PC-9 (cell line): ENCODE measurements at regions not wholly inside any gene's neighbourhood (a gene's known extent, or its start where the extent isn't known, plus 50 kb on each side); places are given as distances from the start of the nearest gene placed in this dataset.

Experiments used
- BruUV-seq: library from RNA; stranded (reverse); fragments of 400-500 nt; replicated peaks from 2 replicates; lab custom pipeline; 2021; lab: Mats Ljungman, UMichigan
- CTCF ChIA-PET: fragments of 300-600 bp; sonication (Branson Sonifier 250); formaldehyde crosslinking; loops from one replicate; lab custom pipeline; 2022; ENCODE audit warnings: antibody characterized with exemption; lab: Charles Lee
- POLR2A ChIA-PET: fragments of 300-600 bp; sonication (Branson Sonifier 250); formaldehyde crosslinking; loops from one replicate; lab custom pipeline; 2022; ENCODE audit warnings: antibody characterized with exemption; ENCODE audit not compliant: unreplicated experiment; lab: Charles Lee
- DNase-seq, 2 experiments: peaks; one replicate each; pipeline versions ENCODE4 v3.0.0 to v3.0.0-alpha.2; 2015 to 2022; ENCODE audit warnings: mixed read lengths in 1 of 2
- H2AFZ ChIP-seq: fragments of 200-600 bp; sonication (generic); 2 replicates; pipeline ENCODE4 v1.8.1; 2017; ENCODE audit warnings: antibody characterized with exemption
- H3F3A ChIP-seq: fragments of 200-600 bp; sonication (generic); 2 replicates; pipeline ENCODE4 v1.8.1; 2017; ENCODE audit warnings: antibody characterized with exemption, mild to moderate bottlenecking, low read depth; ENCODE audit not compliant: insufficient read depth
- H3K27ac ChIP-seq: fragments of 200-600 bp; sonication (generic); 2 replicates; pipeline ENCODE4 v1.6.1; 2016; ENCODE audit warnings: mixed run types
- H3K27me3 ChIP-seq: fragments of 200-600 bp; sonication (generic); 2 replicates; pipeline ENCODE4 v1.6.1; 2016; ENCODE audit warnings: low read depth, mixed run types; ENCODE audit not compliant: insufficient read depth
- H3K36me3 ChIP-seq: fragments of 200-600 bp; sonication (generic); 2 replicates; pipeline ENCODE4 v1.6.1; 2016; ENCODE audit warnings: low read depth, mixed run types
- H3K4me1 ChIP-seq: fragments of 200-600 bp; sonication (generic); replicated peaks from 2 replicates; pipeline ENCODE4 v1.6.1; 2016; ENCODE audit warnings: mixed run types; ENCODE audit not compliant: insufficient read depth
- H3K4me2 ChIP-seq: fragments of 200-600 bp; sonication (generic); 2 replicates; pipeline ENCODE4 v1.6.1; 2017; ENCODE audit warnings: mixed run types
- H3K4me3 ChIP-seq: fragments of 200-600 bp; sonication (generic); 2 replicates; pipeline ENCODE4 v1.6.1; 2016; ENCODE audit warnings: mixed run types
- H3K79me2 ChIP-seq: fragments of 200-600 bp; sonication (generic); 2 replicates; pipeline ENCODE4 v1.6.1; 2017; ENCODE audit warnings: low read depth, mixed run types
- H3K9me2 ChIP-seq: fragments of 200-600 bp; sonication (generic); 2 replicates; pipeline ENCODE4 v1.8.1; 2017; ENCODE audit warnings: mild to moderate bottlenecking; ENCODE audit not compliant: insufficient read depth
- H3K9me3 ChIP-seq: fragments of 200-600 bp; sonication (generic); 2 replicates; pipeline ENCODE4 v1.8.1; 2016; ENCODE audit warnings: low read depth; ENCODE audit not compliant: insufficient read depth
- H4K20me1 ChIP-seq: fragments of 200-600 bp; sonication (generic); 2 replicates; pipeline ENCODE4 v1.8.1; 2017; ENCODE audit not compliant: insufficient read depth
- EZH2 ChIP-seq: fragments of 200-600 bp; sonication (generic); IDR thresholded peaks from 2 replicates; pipeline ENCODE4 v1.8.0; 2017; ENCODE audit warnings: antibody characterized with exemption, low read depth
- intact Hi-C: fragments of 100-400 bp; cut with micrococcal nuclease; formaldehyde crosslinking; loops from one replicate; pipeline ENCODE4 v1.10.0; 2022; ENCODE audit not compliant: unreplicated experiment
- TF ChIP-seq, protein P1 (sequence below): fragments of 200-600 bp; sonication (generic); conservative IDR thresholded peaks from 2 replicates; pipeline ENCODE4 v1.6.1; 2017; ENCODE audit warnings: mixed run types, antibody characterized with exemption, mild to moderate bottlenecking, moderate library complexity

DNA sequence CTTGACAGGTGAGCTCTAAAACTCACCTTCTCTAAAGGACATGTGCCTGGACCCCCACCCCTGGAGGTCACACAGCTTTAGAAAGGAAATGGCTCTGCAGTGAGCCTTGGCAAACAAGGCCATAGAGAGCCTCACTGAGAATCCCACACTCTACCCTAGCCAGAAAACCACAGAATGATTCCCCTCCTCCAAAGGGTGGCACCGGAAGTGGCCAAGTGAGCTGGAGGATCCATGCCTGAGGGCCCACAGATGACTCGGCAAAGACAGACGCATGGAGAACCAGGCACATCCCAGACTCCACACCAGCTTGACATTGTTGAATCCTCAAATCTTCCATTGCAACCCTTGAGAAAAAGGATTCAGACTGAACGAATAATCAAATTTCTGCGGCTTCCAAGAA, 54.2 kb upstream of the PTHLH start:
- no TSS peak for BruUV-seq
- DNase-seq = peak in 1 of 2 experiments; percentile 43
- no peak for TF ChIP-seq EZH2
- TF ChIP-seq, protein P1, sequence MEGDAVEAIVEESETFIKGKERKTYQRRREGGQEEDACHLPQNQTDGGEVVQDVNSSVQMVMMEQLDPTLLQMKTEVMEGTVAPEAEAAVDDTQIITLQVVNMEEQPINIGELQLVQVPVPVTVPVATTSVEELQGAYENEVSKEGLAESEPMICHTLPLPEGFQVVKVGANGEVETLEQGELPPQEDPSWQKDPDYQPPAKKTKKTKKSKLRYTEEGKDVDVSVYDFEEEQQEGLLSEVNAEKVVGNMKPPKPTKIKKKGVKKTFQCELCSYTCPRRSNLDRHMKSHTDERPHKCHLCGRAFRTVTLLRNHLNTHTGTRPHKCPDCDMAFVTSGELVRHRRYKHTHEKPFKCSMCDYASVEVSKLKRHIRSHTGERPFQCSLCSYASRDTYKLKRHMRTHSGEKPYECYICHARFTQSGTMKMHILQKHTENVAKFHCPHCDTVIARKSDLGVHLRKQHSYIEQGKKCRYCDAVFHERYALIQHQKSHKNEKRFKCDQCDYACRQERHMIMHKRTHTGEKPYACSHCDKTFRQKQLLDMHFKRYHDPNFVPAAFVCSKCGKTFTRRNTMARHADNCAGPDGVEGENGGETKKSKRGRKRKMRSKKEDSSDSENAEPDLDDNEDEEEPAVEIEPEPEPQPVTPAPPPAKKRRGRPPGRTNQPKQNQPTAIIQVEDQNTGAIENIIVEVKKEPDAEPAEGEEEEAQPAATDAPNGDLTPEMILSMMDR = no peak
- Histone ChIP-seq H3K27me3 (no peaks in the 10 kb centered on the region), H2AFZ (no peak overlapping the region), H3K4me1 (peaks cover 53% of the 10 kb centered on the region), H3K9me3 (peaks cover 12% of the 10 kb centered on the region), H3F3A (peaks cover 16% of the 10 kb centered on the region), H3K27ac (peak overlapping the region; percentile 47), H3K9me2 (no peaks in the 10 kb centered on the region), H3K36me3 (no peaks in the 10 kb centered on the region), H3K79me2 (no peaks in the 10 kb centered on the region), H4K20me1 (no peaks in the 10 kb centered on the region), H3K4me3 (no peak overlapping the region), H3K4me2 (no peak overlapping the region; the same call in 1 of the 2 replicates)
- intact Hi-C loops = no loop called here
- ChIA-PET CTCF (interaction anchor here (0.6 kb wide), 1 partner anchor 103 kb away, joined by 4 read pairs; no protein-coding TSS in a partner anchor), POLR2A (interaction anchor here (0.5 to 0.9 kb wide), 3 partner anchors 56 to 195 kb away, joined by 5 to 6 read pairs (median 6); no protein-coding TSS in a partner anchor)

DNA sequence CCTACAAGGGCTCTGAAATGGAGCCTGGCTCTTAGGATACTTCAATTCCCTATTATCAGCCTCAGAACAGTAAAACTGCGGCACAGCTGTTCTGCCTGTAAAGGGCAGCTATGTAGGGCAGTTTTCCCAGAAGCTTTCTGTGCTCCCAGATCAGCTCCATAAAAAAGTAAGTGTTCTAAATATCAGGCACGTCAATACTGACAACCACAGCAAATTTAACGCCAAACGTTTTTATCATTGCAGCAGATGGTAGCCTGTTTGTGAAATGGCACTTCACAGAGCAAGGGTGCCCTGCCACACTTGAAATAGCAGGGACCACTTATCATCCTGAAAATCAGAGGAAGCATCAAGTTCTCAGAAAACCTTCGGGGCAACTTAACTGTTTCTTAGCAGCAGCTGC, 54.8 kb upstream of the PTHLH start:
- Histone ChIP-seq H3F3A (peaks cover 10% of the 10 kb centered on the region), H3K4me3 (no peak overlapping the region), H3K4me2 (no peak overlapping the region; the same call in 1 of the 2 replicates), H3K27ac (peak overlapping the region; percentile 47), H3K9me2 (no peaks in the 10 kb centered on the region), H4K20me1 (no peaks in the 10 kb centered on the region), H3K4me1 (peaks cover 48% of the 10 kb centered on the region), H3K27me3 (no peaks in the 10 kb centered on the region), H3K9me3 (peaks cover 12% of the 10 kb centered on the region), H3K36me3 (no peaks in the 10 kb centered on the region), H3K79me2 (no peaks in the 10 kb centered on the region), H2AFZ (0 out of 2 replicates have a peak overlapping the region, but pooled peaks have one; percentile 26)
- intact Hi-C loops = no loop called here
- POLR2A ChIA-PET = interaction anchor here (0.5 to 0.9 kb wide), 2 partner anchors 57 to 144 kb away, joined by 6 read pairs; no protein-coding TSS in a partner anchor
- CTCF ChIA-PET = interaction anchor here (0.6 kb wide), 1 partner anchor 102 kb away, joined by 4 read pairs; no protein-coding TSS in a partner anchor
- DNase-seq = no peak
- no TSS peak for BruUV-seq
- TF ChIP-seq, protein P1 = no peak
- TF ChIP-seq EZH2 = no peak

DNA sequence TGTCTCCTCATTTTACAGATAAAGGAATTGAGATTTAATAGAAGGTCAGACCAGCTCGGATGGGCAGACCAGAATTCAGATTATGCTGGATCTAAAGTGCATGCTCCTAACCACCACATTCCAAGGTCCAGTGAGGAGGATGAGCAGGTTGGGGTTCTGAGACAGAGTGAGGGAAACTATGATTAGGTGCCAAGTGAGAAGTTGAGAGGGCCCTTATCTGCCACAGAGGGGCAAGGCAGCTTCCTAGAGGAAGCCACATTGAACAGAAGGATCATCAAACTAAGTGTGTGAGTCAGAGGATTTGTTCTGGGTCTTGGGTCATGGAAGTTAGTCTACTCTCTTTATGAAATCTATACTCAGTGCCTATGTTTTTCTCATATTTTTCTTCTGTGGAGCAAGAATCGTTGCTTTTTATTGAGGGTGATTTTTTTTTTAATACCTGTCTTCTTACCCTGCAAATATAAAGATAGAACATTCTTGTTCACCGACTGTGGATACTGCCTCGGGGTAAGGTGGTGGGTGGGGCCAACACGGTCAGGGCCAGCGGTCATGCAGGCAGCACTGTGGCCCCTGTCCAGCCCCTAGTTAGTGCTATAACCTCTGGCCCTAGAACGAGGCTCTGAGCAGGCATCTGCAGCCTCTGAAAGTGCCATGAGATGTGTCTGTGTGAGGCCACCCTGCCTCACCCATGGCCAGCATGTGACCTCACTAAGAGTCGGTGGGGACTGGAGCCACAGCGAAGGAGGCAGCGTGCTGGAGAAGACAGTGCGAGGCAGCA, 55.6 kb upstream of the PTHLH start:
- H3K27me3 ChIP-seq = no peaks in the 10 kb centered on the region
- no peaks in the 10 kb centered on the region for H4K20me1 ChIP-seq
- 0 out of 2 replicates have a peak overlapping the region, but pooled peaks have one; percentile 62 for H2AFZ ChIP-seq
- TF ChIP-seq, protein P1 = no peak
- no peak for TF ChIP-seq EZH2
- peak overlapping the region; percentile 53 for H3K4me2 ChIP-seq
- H3K27ac ChIP-seq = peak overlapping the region; percentile 47
- H3K36me3 ChIP-seq = no peaks in the 10 kb centered on the region
- H3K4me1 ChIP-seq = peaks cover 49% of the 10 kb centered on the region
- no peaks in the 10 kb centered on the region for H3K79me2 ChIP-seq
- no peaks in the 10 kb centered on the region for H3K9me2 ChIP-seq
- peak; percentile 23 to 41 for DNase-seq
- peaks cover 12% of the 10 kb centered on the region for H3K9me3 ChIP-seq
- no peak overlapping the region for H3K4me3 ChIP-seq
- intact Hi-C loops = no loop called here
- H3F3A ChIP-seq = peaks cover 10% of the 10 kb centered on the region
- ChIA-PET CTCF (no interaction called here), POLR2A (no interaction called here)
- no TSS peak for BruUV-seq
